DMS53 treated with DMSO at 0.1 percent for 48 hours (cell line): ENCODE measurements at regions not wholly inside any gene's neighbourhood (a gene's known extent, or its start where the extent isn't known, plus 50 kb on each side); places are given as distances from the start of the nearest gene placed in this dataset.
"Not testable (repeated sequence)": the region's sequence is repeated elsewhere in the genome, so short reads cannot be mapped to it uniquely, and the experiment has no call there.

Experiments used
- DNase-seq: peaks from one replicate; lab custom pipeline; 2025; ENCODE audit not compliant: unreplicated experiment; lab: John Stamatoyannopoulos, UW

DNA sequence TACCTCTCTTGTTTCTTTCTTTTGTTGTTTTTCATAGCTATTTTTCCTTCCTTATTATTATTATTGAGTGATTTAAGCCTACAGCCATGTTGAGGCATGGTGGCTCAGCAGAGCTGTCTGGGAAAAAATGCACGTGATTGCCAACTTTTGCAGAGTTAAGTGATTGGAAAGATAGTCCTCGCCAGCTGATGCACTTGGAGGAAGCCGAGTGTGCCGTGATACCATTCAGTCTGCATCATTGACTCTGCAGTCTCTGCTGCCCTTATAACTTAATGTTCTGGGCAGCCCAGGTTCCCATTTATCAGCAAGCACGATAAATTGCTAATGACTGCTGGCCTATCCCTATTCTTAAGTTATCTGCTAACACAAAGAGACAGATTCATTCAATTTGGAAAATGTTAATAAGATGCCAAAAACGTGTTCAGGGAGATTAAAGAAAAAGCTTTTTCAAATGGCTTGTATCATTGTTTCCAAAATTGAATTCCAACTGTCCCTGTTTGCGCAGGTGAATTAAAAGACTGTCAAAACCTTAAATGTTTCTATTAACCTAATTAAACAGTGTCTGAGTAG, 232.9 kb upstream of the NPY start:
- DNase-seq = no peak

DNA sequence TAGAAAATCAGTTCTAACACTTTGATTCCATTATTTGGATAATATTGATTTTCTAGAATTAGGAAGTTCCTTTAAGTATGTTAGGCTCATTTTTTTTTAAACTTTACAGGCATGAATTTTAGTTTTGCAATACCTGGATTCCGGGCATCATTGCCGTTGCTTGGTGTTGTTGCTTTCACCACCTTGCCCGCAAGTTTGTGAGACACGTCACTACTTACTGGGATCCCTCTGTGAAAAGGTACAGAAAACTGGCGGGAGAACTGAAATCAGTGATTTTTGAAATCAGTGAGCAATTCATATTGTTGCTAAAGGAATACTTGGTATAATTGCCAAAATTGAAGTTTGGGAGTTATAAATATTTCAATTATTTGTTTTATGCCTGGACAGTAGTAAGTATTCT, 232.3 kb upstream of the NPY start:
- no peak for DNase-seq

DNA sequence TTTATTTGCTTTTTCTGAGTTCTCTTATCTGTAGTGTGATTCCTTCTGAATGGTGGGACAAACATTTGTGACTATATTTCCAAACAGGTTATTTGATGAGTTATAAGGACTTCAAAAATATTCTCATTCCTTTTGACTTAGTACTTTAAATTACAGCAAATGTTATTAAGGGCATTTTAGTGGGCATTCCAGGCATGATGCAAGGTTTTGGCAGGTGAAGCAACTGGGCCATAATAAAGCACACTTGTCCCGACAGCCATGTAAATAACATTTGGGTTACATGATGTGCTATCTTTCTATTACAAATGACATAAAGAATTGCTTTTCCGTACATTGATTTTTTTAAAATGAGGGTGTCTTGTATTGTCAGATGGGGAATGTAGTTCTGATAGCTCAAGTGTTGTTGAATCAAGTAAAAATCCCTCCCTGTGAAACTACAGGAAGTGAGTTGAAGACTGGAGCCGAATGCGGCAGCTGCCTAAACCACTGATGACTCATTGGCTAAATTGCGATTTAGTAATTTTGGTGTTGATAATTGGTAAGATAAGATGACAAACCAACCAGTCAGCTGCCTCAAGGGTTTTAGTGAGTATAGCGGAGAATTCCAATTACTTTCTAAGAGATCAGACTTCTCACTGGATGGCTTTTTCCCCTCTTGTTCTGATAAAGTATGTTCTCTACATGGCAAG, 231.3 kb upstream of the NPY start:
- no peak for DNase-seq

DNA sequence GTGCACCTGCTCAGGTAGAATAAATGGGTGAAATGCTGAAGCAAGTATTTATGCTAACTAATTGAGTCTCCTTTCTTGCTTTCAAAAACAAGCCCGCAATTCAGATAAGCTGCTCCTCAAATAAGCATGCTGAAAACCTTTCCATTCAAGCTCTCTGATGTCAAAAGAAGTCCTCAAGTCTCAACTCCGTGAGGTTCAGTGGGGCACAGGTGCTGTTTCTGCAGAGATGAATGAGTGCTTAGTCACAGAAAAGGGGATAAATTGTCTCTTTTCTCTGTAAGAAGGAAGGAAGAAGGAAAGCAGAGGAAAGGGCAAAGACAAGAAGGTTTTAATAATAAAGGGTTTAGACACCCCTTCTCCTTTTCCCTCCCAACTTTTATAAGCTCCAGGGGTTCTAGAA, 229.8 kb upstream of the NPY start:
- no peak for DNase-seq

DNA sequence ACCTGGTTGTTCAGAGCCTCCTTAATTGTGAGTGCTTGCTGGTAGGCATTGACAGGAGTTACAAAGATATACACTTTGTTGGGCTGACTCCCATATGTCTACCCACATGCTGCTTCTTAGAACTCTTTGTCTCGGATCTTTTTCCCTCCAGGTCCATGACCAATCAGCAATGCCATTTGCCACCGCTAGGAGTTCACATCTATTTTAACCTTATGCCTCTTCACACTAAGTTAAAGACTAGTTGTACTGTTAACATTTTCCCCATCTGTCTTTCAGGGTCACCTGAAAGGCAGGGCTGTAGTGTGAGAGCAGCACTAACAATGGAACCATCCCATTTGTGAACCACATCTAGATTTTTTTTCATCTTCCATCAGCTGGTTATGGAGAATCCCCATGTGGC, 226.7 kb upstream of the NPY start:
- no peak for DNase-seq

DNA sequence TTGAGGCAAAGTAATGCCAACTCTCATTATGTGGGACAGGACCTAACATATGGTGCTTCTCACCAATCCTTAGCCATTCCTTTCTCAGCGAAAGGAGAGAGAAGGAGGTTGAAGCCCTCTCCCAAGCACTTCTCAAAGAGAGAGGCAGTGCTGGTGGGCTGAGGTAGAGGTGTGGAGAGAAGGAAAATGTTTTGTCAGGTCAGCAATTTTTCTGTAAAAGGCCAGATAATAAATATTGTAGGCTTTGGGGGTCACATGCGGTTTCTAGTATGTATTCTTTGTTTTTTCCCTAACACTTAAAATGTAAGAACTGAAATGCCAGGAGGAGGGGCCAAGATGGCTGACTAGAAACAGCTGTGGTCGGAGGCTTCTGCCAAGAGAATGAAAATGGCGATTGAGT, 225.0 kb upstream of the NPY start:
- DNase-seq = no peak

DNA sequence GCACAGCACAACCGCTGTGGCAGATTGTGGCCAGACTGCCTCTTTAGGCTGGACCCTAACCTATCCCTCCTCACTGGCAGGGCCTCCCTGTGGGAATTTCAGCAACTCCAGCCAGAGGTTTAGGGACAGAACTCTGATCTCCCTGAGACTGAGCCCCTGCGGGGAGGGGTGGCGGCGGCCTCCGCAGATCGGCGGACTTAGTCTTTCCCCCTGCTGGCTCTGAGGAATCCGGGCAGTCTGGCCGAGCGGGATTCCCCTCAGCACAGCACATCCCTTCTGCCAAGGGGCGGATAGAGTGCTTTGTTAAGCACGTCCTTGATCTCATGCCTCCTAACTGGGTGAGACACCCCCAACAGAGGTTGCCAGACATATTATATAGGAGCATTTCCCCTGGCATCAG, 224.2 kb upstream of the NPY start:
- no peak for DNase-seq

DNA sequence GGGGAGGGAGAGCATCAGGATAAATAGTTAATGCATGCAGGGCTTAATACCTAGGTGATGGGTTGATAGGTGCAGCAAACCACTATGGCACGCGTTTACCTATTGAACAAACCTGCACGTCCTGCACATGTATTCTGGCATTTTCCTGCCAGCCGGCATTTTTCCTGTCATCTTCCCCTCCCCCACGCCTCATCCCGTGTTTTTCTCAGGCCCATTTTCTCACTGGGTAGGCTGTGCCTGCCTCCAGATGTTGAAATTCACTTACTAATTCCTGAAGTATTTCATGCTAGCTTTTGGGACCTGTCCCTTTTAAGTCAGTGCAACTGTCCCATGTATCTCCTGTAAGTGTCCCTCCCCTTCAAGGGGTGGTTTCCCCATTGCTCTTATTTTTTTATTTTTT, 220.3 kb upstream of the NPY start:
- DNase-seq = no peak

DNA sequence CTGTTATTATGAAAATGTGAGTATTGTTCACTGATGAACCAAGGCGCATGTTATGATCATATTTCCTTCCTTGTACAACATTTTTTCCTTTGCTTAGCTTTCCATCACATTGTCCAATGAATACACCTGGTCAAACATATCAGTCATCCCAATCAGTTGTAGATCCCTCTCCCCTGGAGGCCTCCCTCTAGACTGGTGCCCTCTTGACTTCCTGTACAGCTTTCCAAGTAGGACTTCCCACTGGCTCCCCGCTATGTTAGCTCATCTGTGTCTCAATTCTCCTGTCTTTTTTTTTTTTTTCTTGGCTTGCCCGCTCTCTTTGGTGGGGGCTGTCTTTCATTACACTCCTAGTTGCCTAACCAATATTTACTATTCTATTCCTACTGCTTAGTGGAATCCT, 214.2 kb upstream of the NPY start:
- no peak for DNase-seq

DNA sequence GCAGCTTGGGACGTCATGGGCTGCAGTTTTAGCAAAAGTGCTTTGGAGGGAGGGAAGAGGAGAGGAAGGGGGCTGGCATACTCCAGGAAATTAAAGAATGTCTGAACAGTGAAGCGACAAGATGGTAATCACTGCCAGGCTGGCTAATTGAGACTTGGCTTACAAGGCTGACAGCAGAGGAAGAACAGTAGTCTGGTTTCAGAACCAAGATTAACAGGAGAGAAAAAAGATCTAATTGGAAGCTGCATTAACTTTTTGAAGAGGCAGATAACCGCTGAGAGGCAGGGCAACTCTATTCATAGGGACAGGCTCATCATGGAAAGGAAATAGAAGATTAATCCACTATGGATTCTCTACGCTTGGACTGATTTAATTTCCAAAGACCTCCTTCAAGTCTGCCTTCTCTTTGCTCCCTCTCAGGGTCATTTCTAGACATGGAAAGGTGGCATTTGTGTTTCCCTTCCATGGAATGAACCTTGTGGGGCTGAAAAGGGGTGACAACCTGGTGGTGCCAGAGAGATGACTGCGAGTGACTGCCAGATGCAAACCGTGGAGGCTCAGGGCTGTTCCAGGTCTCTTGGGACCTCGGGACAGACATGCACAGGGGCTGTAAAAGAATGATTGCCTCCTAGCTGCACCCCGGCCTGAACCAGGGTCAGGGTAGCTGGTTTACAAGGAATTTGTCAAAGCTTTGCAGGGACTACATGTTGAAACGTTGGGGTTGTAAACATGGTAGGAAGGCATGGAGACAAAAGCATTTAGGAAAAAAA, 210.2 kb upstream of the NPY start:
- DNase-seq = no peak

DNA sequence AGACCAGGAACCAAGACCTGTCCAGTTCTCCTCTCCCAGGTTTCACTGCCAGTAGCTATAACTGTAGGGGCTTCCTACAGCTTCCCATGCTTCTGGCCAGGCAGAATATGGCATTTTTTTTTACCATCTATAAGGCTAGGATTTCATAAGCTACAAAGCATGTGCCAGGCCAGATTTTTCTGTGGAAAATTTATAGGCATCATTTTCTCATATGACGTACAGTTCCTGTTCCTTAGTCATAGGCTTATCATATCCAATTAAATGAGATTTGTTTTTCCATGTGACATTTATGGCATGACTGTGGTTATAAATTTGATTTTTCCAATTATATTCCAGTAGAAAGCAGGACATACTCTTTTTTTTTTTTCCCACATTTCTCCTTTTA, 208.6 kb upstream of the NPY start:
- no peak for DNase-seq

DNA sequence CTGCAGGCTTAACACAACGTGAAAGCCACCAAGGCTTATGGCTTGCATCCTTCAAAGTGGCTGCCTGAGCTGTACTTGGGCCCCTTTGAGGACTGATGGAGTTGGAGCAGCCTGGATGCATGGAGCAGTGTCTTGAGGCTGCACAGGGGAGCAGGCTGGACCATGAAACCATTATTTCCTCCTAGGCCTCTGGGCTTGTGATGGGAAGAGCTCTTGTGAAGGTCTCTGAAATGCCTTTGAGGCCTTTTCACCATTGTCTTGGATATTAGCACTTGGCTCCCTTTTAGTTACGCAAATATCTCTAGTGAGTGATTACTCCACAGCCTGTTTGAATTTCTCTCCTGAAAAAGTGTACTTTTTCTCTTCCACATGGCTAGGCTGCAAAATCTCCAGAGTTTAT, 201.2 kb upstream of the NPY start:
- DNase-seq = no peak

DNA sequence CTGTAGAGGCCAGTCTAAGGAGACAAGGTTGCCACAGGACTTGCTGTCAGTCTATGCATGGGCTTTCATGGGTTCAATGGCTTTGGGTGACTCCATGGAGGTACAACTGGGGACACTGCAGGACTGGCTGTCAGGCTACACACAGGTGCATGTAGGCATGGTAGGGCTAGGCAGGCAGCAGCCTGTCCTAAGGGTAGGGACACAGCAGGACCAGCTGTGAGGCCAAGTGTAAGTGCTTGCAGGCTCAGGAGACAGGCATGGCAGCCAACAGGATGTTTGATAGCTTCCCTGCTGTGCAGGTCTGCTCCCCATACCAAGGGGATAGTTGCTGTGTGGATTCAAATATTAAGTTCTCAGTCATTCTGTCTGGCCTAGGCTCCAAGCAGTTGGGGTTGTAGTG, 181.0 kb upstream of the NPY start:
- DNase-seq = no peak

DNA sequence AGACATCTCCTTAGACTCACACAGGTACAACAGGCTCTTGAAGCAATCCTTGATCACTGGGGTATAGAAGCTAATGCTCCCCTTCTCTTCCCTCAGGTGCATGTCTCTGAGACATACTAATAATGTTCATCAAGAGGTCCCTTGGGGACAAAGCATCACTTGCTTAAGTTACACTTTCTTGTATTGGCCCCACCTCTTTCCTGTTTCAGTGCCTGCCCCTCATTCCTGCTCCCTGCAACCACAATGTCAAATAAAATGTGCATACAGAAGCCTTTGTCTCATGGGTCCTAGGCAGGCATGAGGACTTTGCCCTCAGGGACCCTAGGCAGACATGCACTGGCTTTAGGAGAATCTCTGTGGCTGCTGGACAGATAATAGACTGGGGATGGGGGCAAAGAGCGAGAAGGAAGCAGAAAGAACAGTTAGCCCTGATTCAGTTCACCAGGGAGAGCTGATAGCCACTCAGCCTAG, 175.0 kb upstream of the NPY start:
- DNase-seq = no peak

DNA sequence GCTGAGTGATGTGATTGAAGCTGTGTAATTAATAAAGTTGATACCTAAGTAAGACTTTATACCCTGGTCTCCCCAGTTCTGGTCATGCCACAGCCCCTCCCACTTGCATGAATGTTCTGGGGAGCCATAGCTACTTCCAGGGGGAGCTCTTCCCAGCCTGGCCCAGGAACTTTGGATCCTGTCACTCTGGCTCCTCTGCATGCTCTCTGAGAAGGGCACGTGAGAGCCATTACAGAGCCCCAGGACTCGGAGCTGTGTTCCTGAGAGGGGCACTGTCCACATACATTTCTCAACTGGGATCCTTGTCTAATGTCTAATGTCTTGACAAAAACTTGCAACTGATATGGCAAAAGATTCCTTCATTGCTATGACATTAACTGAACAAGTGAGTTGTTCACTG, 173.9 kb upstream of the NPY start:
- no peak for DNase-seq

DNA sequence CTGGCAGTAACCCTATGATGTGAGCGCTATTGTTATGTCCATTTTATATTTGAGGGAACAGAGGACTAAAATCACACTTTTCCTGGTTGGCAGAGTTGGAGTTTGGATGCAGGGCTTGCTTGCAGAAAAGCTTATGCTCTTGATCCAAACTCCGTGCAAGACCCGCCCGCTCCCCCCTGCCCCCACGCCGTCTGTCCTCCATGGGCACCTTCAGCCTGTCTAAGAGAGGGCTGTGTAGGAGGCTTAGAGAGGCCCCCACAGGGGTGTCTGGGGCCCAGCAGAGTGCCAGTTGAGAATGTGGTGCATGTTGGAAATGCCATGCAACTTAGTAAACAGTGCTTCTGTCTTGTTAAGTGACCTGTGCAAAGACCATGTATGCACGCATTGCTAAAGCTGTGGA, 170.5 kb upstream of the NPY start:
- no peak for DNase-seq

DNA sequence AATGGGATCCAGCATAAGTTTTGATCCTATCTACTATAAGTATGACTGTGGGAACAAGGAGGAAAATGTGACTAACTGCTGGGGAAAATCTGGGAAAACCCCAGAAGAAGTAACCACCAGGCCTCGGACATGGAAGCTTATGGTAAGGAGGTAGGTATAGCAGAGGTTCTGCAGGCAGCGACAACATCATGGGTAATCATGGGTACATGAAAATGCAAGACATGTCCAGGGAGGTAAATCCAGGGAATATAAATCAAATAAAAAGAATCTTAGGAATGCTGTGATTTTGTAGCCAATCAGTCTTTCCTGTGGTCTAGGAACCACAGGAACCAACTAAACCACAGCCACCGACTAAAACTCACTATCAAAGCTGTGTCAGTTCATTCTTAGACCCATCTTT, 168.3 kb upstream of the NPY start:
- DNase-seq = no peak

DNA sequence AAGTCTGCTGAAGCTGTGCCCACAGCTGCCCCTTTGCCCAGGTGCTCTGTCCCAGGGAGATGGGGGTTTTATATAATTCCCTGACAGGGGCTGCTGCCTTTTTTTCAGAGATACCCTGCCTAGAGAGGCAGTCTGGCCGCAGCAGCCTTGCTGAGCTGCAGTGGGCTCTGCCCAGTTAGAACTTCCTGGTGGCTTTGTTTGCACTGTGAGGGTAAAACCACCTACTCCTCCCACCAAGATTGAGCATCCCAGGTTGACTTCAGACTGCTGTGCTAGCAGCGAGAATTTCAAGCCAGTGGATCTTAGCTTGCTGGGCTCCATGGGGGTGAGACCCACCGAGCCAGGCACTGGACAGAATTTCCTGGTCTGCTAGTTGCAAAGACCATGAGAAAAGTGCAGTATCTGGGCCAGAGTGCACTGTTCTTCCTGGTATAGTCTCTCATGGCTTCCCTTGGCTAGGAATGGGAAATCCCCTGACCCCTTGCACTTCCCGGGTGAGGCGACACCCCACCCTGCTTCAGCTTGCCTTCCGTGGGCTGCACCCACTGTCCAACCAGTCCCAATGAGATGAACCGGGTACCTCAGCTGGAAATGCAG, 166.0 kb upstream of the NPY start:
- DNase-seq = not testable (repeated sequence)

DNA sequence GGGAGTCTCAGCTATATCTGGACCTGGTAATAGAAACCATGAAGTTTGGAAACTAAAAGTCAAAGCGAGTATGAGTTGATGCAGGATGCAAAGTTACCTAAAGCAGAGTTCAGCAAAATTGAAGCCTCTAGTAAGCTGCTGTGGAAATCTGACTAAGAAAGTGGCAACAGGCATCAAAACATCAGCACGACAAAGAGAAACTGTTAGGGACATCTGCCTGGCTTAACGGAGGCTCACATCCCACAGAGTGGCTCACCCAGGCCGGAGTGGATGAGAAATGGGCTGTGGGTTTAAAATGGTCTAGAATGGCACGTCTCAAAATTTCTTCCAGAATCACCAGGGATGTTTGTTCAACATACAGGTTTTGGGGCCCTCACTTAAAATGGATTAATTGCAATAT, 164.1 kb upstream of the NPY start:
- no peak for DNase-seq

DNA sequence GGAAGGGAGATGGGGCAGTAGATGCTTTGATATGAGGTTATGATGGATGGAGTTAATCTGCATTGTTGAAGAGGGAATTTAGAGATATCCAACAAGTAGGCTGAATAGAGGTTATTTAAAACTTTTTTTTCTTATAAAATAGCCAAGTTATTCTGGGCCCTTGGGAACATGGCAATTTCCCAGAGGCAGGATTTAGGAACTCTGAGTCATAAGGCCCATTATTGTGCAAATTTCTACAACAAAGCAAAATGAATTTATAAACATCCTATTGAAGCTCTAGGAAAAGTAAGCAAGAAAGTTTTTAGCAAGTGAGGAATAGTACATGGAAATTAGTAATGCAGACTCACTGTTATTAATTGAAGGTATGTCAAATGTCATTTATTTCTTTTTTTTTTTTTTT, 160.9 kb upstream of the NPY start:
- DNase-seq = no peak

DNA sequence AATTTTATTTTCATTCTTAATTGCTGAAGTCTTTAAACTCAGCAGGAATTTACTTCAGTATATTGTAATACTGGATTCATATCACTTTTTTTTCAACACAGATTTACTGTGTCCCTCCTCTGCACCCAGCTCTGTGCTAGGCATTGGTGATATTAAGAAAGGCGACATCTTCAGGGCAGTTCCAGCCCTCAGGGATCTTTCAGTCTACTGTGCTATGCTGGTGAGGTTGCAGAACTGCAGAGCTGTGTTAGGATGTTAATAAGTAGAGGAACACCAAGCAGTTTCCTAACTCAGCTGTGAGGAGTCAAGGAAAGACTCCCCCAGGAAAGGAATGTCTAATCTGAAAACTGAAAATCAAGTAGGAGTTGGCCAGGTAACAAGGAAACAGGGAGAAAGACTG, 158.2 kb upstream of the NPY start:
- no peak for DNase-seq

DNA sequence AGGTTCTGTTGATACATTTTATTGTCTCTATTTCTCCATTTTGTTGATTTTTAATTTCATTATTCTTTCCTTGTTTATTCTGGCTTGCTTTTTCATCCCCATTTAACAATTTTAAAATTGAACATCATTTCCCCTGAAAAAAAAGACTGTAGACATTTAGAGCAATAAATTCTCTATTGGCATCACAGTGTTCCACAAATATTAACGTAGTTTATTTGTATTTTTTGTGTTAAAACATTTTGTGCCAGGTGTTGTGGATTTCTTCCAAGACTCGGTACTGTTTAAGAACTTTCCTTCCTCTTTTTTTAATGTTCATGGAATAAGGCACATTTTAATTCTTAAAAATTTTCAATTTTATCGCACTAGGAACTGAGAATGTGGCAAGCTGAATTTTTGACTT, 156.1 kb upstream of the NPY start:
- no peak for DNase-seq
